ENCODE measurements at regions not wholly inside any gene's neighbourhood (a gene's known extent, or its start where the extent isn't known, plus 50 kb on each side); places are given as distances from the start of the nearest gene placed in this dataset.

DNA sequence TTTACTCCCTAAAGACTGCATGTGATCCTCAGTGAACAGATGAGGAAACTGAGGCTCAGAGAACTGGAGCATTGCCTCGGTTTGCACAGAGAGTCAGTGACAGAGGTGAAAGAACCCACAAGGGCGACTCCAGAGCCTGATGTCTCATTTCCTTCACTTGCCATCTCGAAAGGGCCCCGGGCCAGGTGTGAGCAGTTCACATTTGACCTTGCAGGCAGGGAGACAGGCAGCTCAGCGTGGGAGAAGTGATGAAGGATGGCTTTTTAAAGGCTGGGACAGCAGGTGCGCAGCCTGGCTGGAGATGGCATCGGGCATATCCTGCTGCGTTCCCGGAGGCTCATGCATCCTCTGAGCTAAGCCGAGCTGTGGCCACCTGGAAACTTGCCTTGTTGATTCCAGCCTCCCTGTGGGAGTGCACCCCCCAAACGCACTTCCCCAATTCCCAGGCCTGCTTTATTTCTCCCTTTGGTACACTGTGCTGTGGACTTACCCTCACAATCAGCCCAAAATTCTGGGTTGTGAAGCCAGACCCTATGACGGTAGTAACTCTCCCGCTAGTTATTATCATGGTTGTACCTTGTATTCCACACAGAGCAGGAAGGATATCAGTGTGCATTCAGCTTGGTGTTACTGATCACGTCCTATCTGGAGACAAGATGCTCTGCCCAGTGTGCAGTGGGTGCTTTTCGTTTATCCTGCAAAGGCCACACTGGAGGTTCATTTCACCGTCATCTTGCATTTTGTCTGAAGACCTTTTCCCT, 753.2 kb upstream of the EEF2KMT start:
- TF ChIP-seq, protein P1, sequence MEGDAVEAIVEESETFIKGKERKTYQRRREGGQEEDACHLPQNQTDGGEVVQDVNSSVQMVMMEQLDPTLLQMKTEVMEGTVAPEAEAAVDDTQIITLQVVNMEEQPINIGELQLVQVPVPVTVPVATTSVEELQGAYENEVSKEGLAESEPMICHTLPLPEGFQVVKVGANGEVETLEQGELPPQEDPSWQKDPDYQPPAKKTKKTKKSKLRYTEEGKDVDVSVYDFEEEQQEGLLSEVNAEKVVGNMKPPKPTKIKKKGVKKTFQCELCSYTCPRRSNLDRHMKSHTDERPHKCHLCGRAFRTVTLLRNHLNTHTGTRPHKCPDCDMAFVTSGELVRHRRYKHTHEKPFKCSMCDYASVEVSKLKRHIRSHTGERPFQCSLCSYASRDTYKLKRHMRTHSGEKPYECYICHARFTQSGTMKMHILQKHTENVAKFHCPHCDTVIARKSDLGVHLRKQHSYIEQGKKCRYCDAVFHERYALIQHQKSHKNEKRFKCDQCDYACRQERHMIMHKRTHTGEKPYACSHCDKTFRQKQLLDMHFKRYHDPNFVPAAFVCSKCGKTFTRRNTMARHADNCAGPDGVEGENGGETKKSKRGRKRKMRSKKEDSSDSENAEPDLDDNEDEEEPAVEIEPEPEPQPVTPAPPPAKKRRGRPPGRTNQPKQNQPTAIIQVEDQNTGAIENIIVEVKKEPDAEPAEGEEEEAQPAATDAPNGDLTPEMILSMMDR (IDR thresholded peaks at IDR 0.05) = no peak
- TF ChIP-seq POLR2A (IDR thresholded peaks at IDR 0.05) = no peak
